HG03342 (cell line): ENCODE measurements at regions not wholly inside any gene's neighbourhood (a gene's known extent, or its start where the extent isn't known, plus 50 kb on each side); places are given as distances from the start of the nearest gene placed in this dataset.
"Not testable (repeated sequence)": the region's sequence is repeated elsewhere in the genome, so short reads cannot be mapped to it uniquely, and the experiment has no call there.

Experiments
- ATAC-seq: cut with Tn5 transposase; IDR thresholded peaks from one replicate; pipeline ENCODE4 v1.9.1; 2021; ENCODE audit warnings: mild to moderate bottlenecking, moderate library complexity; ENCODE audit not compliant: unreplicated experiment

DNA sequence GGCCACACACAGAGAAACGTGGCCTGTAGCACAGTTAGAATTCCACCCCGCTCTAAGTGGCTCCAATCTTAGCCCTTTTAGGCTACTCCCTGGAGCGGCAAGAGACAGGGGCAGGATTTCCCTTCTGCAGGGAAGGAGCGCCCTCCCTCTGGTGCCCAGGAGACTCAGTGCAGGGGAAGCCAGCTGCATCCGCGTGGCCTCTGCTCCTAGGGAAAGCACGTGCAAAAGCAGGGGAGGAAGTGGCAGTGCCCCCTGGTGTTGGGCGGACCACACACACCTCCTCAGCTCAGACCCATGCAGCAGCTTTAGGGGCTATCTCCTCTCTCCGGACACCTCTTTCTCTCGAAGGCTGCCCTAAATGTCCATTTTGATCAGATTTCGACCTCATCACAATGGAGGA lies 50.0 kb downstream of the SPRING1 start:
- ATAC-seq: no peak

DNA sequence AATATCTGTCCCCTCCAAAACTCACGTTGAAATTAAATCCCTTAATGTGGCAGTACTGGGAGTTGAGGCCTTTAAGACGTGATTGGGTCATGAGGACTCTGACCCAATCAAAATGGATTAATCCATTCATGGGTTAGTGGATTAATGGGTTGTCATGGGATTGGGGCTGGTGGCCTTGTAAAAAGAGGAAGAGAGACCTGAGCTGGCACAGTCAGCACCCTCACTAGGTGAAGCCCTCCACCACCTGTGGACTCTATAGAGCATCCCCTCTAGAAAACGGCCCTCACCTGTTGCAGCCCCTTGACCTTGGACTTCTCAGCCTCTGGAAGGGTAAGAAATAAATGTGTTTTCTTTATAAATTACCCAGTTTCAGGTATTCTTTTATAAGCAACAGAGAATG lies 53.0 kb downstream of the SPRING1 start:
- ATAC-seq: no peak

DNA sequence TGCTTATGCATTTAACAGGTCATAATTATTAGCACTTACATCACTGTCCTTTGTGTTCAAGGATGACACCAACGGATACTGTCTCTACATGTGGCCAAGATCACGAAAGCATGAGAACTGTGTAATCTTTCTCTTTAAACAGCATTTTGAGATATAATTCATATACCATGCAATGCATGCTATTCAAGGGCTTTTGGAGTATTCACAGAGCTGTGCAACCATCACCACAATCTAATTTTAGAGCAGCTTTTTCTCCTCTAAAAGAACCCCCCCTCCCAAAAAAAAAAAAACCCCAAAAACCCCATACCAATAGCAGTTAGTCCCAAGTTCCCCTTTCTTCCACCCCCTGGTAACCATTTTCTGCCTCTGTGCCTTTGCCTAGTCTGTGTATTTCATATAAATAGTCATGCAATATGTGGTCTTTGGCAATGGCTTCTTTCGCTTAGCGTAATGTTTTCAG lies 60.6 kb downstream of the SPRING1 start:
- peak; percentile 45 for ATAC-seq

DNA sequence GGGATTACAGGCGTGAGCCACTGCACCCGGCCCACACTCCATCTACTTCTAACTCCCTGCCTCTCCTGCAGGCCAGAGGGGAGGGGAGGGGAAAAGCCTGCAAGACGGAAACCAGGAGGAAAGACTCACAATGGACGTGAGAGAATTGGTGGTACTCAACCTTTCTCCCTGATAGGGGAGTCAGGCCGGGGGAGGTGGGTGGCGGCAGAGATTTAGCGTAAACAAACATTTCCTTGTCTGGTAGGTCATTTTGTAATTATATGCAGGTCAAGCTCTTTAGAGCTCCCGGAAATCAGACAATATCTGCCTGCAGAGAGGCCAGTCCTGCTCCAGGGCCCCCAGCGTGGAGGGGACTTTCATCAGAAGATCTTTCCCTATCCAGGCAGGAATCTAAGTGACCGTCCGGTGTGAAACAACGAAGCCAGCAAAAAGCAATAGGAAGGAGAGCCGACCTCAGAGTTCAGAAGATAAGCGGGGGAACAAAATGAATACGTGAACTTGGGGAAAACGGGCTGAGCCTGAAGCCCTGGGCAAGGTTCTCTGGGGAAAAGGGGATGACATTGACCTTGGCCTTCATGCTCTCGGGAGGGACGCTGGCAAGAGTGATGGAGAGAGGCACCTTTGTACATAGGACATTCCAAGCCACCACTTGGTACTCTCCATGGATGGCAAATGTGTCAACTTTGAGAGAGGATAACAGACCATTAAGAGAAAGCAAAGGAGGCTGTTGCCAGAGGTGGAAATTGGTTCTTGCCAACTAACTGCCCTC lies 62.3 kb downstream of the SPRING1 start:
- no peak for ATAC-seq

DNA sequence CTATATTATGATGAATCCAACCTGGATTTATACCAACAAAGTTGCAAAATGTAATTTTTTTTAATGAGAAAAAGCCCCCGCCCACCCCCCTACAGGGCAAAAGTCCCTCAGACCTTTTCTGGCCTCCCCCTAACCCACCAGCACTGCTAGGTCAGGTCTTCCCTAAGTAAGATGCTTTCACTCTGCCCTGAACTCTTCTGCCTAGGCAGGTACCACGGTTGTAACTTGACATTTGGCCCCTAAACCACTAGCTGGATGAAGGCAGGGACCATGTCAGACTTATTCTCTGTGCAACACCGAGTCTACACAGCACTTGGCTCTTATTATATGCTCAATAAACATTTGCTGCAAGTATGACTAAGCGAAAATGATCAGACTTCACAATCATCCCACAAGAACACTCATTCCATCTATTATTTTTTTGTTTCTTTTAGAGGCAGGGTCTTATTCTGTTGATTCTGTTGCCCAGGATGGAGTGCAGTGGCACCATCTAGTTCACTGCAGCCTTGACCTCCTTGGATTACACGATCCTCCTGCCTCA lies 63.2 kb downstream of the SPRING1 start:
- no peak for ATAC-seq

DNA sequence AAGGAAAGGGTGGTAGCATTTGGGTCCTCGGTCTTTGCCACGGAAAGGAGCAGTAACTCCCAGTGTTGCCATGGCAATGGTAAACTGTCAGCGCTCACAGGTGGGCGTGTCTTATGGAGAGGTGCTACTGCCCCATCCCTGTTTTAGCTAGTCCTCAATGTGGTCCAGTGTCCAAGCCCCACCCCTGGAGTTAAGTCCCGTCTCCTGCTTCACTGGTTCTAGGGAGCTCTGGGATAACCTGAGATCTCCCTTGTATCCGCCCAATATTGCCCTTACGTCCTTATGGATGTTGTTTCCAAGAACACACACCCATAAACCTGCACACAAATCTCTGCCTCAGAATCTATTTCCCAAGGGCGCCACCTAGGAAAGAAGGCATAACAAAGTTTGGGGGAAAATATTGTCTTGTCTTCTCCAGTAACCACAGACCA lies 64.2 kb downstream of the SPRING1 start:
- no peak for ATAC-seq

DNA sequence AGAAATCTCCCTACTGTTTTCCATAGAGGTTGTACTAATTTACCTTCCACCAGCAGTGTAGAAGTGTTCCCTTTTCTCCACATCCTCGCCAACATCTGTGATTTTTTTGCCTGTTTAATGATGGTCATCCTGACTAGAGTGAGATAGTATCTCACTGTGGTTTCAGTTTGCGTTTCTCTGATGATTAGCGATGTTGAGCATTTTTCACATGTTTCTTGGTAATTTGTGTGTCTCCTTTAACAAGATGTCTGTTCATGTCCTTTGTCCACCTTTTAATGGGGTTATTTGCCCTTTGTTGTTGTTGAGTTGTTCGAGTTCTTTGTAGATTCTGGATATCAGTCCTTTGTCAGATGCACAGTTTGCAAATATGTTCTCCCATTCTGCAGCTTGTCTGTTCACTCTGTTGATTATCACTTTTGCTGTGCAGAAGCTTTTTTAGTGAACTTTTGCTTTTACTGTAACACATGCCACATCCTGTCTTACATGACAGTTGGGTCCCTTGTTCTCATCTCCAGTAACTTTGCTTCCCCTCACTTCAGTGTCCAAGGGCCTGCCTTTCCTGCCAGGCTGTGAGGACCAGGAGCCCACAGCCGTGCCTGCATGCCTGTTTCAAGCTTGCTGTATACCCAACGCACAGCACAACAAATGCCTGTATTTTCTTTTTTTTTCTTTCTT lies 64.9 kb downstream of the SPRING1 start:
- peak; percentile 53 for ATAC-seq

DNA sequence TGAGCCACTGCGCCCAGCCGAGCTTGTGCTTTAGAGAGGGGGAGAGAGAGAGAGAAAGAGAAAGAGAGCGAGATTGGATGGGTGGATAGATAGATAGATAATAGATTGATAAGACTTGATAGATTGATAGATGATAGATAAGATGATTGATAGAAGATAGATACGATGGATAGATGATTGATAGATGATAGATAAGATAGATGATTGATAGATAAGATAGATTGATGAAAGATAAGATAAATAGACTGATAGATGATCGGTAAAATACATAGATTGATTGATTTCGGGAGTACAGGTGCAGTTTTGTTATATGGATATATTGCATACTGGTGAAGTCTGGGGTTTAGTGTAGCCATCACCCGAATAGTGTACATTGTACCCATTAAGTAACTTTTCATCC lies 65.9 kb downstream of the SPRING1 start:
- no peak for ATAC-seq

DNA sequence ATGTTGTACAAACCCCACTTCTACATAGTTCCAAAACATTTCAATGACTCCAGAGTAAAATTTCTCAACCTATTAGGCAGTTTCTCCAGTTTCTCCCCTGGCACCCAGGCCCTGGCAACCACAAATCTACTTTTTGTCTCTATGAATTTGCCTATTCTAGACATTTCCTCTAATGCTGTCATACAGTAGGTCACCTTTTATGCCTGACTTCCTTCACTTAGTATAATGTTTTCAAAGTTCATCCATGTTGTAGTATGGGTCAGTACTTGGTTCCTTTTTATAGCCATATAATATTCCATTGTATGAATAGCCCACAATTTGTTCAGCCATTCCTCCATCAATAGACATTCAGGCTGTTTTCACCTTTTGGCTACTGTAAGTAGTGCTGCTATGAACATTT lies 67.0 kb downstream of the SPRING1 start:
- ATAC-seq: no peak

DNA sequence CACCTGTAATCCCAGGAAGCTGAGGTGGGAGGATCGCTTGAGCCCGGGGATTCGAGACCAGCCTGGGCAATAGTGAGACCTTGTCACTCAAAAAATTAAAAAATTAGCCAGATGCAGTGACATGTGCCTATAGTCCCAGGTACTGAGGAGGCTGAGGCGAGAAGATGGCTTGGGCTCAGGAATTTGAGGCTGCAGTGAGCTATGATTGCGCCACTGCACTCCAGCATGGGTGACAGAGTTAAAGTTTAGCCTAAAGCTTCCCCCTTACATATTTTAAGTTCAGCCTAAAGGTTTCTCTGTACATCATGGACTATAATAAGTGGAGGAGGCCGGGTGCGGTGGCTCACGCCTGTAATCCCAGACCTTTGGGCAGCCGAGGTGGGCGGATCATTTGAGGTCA lies 70.1 kb downstream of the SPRING1 start:
- ATAC-seq: no peak

DNA sequence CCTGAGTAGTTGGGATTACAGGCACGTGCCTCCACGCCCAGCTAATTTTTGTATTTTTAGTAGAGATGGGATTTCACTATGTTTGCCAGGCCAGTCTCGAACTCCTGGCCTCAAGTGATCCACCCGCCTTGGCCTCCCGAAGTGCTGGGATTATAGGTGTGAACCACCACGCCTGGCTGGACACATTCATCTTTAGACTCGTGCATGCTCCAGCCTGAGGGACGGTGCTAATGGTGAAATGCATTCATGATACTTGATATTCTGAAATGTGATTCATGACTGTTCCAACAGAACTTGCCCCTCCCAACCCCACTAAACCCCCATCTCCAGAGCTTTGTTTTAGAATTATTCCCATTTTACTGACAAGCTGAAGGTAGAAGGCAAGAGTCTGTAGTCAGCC lies 71.0 kb downstream of the SPRING1 start:
- ATAC-seq: not testable (repeated sequence)

DNA sequence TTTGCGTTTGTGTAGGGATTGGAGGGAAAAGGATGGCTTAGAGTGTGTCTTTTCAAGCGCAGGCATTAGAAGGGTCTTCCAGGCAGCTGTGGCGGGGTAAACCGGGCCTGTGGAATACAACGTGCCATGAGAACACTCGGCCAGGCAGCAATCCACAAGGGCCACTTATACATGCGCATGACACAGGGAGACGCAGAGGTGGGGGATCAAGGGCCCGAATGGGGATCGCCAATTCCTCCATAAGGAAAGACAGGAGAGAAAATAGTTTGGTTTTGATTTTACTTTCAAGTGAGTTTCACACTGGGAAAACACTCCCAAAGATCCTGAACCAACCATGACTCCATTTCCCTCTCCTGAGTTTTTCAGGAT lies 71.6 kb downstream of the SPRING1 start:
- ATAC-seq: no peak

DNA sequence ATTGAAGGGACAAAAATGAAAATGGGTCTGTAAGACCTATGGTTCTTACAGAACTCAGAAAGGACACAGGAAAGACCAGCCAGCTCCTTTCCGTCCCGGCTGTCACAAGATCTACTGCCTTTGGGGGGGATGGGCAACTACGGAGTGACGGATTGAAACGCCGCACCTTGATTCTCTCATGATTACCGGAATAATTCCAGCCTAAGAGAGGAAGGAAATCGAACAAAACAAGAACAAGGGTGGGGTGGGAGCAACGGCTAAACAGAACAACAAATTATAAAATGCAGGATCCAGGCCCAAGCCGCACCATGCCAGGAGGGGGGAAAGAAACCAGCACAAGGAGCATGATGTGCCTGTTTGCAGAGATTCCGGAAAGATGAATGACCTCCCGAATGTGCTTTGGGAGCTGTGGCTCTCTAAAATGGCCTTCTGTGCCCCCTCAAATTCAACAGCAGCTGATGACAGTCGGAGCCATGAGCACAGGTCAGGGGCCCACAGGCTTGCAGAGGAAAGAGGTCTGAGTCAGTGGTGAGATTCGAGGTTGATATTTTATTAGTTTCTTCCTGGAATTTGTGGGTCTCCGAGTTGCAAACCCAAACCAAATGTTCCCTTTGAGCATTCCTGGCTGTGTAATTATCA lies 72.1 kb downstream of the SPRING1 start:
- ATAC-seq: no peak

DNA sequence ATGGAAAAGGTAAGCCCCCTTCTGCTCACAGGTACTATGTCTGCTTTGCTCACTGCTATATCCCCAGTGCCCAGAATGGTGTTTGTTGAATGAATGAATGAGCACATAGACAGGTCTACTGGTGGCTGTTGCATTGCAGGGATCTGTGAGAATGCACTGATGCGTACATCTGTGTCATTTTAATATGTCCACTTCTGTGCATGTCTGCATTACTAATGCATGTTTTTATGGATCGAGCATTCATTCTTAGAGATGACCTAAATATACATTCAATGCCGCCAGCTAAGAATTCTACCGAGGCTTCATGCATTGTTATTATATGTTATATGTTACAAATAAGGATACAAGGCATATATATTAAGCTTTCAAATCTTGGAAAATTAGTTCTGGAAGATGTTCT lies 73.8 kb downstream of the SPRING1 start:
- ATAC-seq: no peak

DNA sequence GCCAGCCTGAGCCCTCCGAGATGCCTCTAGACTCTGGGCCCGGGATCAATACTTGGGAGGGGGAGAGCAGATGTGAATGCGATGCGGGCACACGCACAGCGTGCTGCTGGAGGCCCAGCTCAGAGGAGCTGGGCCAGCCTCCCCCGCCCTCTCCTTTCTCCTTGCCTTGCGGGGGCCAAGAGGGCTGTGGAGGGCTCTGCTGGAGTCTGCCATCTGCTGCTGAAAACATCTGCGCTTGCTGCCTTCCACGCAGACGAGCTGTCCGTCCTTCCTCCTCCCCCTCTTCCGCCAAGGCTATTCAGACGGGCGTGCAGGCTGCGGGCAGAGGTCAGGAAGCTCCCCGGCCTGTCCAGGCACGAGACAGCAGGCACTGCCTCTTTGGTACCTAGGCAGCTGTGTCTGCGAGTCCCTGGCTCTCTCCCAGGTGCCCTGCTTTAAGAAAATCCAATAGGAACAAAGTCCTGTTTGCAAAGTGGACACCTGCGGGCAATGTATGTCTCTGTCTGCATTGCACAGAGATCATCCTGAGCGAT lies 75.2 kb downstream of the SPRING1 start:
- ATAC-seq: no peak

DNA sequence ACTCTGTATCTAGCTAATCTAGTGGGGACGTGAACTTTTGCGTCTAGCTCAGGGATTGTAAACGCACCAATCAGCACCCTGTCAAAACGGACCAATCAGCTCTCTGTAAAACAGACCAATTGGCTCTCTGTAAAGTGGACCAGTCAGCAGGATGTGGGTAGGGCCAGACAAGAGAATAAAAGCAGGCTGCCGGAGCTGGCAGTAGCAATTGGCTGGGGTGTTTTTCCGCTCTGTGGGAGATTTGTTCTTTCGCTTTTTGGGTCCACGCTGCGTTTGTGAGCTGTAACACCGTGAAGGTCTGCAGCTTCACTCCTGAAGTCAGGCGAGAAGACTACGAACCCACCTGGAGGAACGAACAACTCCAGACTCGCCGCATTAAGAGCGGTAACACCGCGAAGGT lies 76.5 kb downstream of the SPRING1 start:
- no peak for ATAC-seq

DNA sequence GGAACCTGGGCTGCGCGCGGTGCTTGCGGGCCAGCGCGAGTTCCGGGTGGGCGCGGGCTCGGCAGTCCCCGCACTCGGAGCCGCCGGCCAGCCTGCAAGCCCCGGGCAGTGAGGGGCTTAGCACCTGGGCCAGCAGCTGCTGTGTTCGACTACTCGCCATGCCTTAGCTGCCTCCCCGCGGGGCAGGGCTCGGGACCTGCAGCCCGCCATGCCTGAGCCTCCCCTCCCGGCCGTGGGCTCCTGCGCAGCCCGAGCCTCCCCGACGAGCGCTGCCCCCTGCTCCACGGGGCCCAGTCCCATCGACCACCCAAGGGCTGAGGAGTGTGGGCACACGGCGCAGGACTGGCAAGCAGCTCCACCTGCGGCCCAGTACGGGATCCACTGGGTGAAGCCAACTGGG lies 77.1 kb downstream of the SPRING1 start:
- not testable (repeated sequence) for ATAC-seq

DNA sequence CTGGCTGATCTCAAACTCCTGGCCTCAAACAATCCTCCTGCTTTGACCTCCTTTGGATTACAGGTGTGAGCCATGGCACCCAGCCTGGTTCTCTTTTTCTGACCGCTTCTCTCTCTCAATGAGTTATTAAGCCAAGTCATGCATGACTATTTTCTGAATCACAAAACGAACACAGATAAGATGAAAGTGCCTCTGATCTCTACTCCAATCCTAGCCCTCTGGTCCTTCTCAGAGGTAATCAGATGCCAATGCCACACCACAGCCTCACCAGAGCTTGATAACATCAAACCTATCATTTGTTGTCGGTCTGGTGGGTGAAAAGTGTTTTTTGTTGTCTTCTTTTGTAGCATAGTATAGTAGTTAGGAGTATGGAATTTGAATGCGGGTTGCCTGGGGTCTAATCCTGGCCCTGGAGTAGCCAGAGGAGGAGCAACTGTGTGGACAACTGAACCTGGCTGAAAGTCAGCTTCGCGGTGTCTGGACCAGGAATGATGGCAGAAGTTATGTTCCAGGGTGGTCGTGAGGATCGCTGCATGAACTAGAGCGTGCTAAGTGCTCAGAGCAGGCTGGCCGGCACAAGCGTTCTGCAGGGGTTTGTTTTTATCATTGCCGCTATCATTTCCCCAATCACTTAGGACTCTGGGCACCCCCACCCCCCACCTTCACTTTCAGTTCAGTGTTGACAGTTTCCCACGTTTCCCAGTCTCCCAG lies 77.9 kb downstream of the SPRING1 start:
- ATAC-seq: no peak

DNA sequence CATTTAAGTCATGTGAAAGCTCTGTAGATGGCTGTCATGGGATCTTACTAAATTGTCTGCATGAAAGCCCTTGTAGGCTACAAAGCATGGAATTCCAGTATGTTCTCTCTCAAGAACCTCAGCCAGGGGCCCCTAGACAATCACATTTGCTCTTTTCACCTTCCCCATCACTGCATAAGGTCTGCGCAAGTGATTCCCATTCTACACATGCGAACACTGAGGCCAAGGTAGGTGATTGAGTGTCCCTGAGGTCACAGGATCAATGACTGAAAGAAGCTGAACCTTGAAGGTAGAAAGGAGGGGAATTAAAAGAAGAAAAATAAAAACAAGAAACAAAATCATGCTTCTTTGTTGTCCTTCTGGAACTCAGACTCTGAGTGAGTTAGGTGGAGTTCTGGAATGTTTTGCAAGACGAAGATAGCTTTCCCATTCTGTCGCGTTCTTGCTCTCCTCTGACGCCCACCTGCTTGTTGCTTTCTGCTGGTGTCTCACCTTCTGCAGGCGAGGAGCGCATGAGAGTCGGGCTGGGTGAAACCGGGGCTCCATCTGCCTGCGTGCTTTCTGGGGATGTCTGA lies 79.9 kb downstream of the SPRING1 start:
- ATAC-seq: no peak

DNA sequence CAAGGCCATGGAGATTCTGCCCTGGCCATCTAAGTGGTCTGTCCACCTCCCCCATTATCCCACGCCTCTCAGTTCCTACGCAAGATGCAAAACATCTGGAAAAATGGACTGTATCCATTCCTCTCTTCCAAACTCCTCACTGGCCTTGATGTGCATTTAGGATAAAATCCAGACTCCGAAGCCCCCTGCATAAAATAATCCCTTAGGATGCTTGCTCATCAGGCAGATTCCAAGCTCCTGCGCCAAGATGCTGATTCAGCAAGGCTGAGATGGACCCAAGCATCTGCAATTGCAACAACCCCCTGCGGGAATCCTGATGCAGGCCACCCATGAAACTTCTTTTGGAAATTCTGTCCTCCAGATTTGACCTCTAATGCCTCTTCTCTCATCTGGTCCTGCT lies 81.6 kb downstream of the SPRING1 start:
- no peak for ATAC-seq
